Dedifferentiated amniotic fluid mesenchymal stem cell (primary cell): ENCODE measurements at regions not wholly inside any gene's neighbourhood (a gene's known extent, or its start where the extent isn't known, plus 50 kb on each side); places are given as distances from the start of the nearest gene placed in this dataset.
"Not testable (repeated sequence)": the region's sequence is repeated elsewhere in the genome, so short reads cannot be mapped to it uniquely, and the experiment has no call there.

ENCODE experiments used
- DNase-seq: peaks from one replicate; pipeline ENCODE4 v3.0.0-alpha.2; 2016; ENCODE audit errors: extremely low spot score

DNA sequence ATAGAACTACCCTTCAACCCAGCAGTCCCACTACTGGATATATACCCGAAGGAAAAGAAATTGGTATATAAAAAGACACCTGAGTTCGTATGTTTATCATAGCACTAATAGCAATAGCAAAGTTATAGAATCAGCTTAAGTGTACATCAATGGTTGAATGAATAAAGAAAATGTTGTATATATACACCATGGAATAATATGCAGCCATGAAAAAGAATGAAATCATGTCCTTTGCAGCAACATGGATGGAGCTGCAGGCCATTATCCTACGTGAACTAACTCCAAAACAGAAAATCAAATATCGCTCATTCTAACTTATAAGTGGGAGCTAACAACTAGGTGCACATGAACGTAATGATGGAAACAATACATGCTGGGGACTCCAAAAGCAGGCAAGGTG lies 143.5 kb upstream of the GK2 start:
- no peak for DNase-seq

DNA sequence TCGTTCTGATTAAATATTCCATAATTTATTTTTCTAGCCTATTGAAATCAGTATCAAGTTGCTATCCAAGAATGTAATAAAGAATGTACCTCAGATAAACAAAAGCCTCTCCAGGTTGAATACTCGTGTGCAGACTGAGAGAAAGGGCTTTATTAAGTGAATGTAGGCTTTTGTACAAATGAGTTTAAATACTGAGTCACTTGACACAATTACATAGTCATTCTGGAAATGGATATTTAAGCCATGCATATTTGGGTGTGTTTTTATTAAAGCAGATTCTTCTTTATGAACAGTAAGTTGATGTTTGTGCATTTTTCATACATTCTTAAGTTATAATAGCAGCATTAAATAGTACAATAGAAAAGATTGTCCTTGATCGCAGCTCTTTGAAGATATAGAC lies 139.8 kb upstream of the GK2 start:
- no peak for DNase-seq

DNA sequence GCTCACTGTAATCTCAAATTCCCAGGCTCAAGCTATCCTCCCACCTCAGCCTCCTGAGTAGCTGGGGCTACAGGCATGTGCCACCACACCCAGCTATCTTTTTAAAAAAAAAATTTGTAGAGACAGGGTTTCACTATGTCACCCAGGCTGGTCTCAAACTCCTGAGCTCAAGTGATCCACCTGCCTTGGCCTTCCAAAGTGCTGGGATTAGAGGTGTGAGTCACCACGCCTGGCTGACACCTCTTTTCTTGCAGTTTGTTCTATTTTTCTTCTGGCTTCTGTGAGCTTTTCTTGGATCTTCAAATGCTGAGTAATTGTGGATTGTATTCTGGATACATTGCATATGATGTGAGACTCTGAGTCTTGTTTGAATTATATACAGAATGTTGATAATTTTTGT lies 137.3 kb upstream of the GK2 start:
- not testable (repeated sequence) for DNase-seq

DNA sequence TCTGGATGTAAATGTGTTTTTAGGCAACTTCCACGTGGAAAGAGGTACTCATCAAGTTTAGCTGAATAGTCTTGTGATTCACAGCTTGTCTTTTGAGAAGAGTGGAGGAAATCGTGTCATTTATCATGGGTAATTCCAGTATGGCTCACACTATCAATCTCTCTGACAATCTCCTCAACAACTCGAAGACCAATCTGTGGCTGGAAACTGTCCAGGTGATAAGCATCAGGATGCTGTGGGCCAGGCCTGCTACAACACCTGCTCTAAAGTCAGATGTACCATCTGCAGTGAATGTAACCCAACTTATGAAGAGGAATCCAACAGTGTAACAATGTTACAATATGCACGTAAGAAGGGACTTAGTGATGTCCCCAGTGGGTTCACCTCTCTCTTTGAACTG lies 132.1 kb upstream of the GK2 start:
- DNase-seq: no peak

DNA sequence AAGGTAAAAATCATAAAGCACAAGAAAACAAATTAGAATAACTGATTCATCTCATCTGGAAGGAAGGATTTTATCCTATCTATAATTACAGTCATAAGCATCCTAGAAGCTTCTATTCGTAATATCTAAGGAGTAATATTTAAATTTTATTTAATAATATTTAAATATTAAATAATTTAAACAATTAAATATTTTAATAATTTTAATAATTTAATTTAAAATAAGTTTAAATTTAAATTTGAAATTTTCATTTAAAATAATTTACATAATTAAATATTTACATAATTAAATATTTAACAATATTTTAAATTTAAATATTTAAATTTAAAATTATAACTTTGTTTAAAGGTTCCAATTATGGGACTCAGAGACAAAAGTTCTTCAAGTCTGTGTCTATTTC lies 127.5 kb upstream of the GK2 start:
- no peak for DNase-seq

DNA sequence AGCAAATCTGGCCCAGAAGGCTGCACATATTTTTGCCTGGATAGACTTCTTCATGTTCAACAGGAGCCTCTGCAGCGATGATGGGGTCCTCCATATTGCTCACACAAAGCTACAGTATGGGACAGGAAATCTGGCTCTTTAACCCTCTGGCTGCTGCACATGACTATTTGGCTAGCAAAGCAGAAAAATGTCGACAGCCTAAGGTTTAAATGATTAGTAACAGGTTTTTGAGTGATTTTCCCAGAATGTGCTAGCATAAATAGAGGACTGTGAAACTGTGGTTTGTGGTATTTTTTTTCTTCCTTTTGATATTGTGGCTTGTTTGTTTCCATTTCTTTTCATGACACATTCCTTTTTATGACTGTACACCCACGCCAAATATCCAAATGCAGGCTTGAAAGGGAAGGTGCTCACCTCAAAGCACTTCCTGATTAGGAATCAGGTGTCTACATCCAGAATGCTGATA lies 120.2 kb upstream of the GK2 start:
- no peak for DNase-seq

DNA sequence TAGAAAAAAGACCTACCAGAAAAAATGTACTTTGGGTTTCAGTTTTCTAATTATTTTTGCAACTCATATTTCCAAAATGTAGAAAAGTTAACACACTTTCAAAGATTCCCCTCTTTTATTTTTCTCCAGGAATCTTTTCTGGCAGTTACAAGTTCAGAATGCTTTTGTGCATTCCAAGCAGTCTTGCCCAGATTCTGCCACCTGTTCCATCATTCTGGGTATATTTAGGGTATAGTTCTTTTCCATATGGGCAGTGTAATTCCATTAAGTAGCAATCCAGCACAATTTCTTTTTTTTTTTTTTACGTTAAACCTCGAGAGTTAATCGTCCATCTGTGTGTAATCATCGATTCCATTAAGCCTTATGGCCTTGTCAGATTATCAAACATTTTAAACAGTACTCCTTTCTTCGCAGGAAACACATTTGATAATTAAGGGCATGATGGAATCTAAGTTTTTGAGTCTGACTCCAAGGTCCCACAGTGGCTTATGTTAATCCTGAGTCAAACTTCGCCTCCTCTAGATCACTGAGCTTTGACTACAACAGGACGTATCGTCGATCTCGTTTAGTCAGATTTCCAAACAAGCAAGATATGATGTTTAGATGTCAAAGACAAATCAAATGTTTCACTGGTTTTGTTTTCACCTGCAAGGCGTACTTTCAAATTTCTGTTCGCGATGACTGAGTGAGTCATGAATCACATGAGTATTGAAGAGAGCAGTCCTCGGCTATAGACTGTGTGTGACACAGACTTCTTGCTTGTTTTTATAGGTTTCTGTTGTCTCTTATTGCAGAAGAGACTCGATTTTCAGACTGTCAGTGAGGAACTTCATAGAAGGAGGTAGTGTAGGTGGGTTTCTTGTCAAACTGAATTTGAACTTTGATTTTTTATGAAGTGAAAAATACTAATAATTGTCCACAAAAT lies 118.9 kb upstream of the GK2 start:
- no peak for DNase-seq

DNA sequence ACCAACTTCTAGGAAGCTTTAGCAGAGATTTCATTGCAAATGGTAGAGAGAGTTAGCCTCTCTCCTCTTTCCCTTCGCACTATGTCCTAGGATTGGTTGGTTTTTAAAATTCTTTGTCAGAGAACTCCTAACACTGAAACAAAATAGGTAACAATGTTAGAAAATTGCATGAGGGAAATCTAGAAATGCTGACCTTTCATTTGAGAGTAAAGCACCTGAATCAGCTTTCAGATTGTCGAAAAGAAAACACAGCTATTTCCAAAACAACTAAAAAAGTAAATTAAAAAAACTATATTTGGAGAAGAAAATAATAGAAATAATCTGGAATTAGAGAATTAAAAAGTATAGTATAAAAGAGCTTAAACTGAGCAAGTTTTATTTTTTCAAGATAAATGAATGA lies 108.1 kb upstream of the GK2 start:
- no peak for DNase-seq

DNA sequence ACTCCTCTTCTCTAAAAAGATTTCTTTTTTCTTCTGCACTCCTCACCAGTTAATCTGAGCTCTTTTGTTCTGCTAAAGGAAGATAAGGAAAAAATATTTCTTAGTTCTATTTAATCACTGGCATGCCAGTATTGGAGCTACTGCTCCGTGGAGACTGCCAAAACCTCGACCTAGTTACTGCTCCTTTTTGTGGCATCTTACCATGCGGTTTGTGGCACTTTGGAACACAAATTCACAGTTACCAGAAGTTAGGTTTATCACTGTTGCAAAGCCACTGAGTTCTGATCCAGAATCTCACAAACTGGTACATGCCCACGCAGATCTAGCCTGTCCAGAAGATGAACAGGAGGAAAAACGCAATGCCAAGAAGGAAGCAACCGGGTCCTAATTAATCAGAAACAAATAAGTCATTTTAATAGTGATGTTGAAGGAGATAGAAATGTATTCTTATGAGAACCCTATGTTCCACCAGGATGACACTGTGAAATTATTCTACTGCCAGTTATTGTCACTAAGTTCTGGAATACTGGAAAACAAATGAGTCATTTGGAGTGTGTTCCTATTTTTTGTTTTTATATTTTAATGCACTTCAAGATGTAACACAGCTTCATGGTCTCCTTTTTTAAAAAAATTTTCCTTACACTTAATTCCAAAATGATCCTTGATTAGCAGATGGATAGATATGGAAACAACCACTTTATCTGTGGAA lies 106.7 kb upstream of the GK2 start:
- DNase-seq: no peak

DNA sequence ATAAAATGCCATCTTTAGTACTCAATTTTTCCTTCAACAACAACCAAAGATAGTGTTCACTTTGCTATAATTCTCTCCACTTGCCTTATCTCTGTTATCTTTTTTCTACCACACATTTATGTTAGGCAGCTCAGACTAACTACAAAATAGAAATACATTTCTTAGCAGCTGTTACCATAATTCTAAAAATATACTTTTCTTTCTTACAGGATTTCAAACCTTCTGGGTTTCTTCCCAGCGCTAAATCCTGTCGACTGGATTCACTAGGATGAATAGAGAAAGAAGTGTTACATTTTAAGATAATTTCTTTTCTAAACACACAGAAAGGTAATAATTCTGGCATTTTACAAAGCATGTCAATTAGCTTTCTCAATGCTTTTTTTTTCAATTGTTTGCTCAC lies 105.5 kb upstream of the GK2 start:
- no peak for DNase-seq

DNA sequence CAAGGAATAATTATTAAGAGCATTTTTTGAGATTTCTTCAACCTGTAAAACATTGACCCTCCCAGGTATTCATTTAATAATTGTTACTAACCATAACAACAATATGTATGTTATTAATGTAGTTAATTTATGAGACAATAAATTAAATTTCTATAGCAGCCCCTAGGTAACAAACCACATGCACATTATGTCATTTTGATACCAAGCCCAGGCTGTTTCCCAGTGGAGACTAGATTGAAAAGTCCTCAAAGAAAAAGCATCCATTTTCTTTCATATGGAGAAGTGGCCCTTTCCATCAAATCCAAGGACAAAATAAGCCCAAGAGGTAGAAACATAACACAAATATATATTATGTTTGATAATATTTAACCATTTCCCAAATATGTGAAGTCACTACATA lies 104.3 kb upstream of the GK2 start:
- DNase-seq: no peak

DNA sequence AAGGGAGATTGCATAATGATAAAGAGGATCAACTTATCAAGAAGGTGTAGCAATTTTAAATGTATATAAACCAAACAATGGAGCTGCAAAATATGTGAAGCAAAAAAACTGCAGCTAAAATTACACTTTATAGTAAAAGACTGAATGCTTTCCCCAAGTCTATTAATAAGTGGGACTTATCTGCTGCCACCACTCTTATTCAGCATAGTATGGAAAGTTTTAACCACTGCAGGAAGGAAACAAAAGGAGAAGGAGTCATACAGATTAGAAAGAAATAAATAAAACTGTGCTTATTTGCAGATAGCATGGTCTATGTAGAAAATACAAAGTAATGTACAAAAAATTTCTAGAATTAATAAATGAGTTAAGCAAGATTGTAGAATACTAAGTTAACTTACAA lies 94.1 kb upstream of the GK2 start:
- DNase-seq: no peak

DNA sequence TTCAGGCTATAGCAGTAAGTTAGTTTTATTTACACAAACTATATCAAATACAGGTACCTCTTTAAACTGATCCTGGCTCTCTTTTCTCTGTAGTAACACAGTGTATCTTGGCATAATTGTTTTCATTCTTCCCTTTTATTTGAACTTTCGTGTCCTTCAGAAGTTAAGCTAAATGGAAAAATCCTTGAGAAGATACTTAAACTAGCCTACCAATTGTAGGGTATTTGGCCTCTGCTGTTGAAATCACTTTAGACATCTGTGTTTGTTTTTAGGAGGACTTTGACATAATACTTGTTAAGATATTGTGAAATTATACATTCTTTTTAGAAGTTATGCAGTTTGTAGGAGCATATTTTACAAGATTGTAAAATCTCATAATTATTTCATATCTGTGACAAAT lies 90.3 kb upstream of the GK2 start:
- no peak for DNase-seq

DNA sequence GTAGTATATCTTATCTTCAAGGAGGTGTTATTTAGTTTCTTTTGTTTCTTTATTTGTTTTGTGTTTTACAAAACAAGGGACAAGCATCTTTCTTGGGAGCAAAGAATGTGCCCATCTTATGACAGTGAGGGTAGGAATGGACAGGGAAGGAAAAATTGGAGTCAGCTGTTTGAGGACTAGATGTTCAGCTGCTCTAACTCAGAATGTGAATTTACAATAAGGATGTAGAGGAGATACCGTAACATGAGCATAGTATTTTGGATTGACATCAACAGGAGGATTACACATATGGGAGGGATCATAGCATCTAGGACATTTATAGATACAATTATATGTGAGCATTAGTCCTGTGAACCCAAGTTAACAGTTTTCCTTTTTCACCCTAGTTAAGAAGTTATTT lies 89.0 kb upstream of the GK2 start:
- DNase-seq: no peak

DNA sequence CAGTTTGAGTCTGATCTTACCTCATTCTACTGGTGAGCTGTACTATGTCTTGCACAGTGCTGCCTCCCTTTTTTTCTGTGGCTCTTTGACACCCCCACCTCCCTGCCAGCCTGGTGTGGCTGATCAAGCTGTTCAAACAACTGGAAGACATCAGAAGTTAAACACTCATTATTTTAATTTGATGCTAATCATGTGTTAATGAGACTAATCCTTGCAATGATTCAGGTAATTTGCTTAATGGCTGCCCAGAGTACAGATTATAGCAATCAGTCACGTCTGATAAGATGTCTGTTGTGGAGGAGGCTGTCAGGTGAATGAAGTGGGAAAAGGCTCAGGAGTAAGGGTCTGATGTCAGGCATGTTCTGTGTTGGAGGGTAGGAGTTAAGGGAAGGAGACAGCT lies 87.4 kb upstream of the GK2 start:
- DNase-seq: no peak

DNA sequence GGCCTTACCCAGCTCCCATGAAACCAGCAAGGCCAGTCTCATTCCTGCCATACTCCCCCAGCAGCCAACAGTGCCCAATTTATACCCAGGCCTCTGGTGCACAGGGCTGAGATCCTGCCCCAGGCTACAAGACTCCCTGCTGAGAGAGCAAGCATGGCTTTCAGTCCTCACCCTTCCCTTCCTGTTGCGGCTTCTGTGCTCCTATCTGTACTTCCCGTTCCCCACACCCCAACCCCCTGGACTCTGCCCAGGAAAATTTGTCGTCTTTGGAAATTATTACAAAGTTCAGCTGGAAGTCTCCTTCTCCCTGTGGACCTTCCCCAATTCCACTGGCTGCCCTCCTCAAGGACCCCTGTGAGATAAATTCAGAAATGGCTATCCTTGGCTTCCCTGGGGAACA lies 84.1 kb upstream of the GK2 start:
- no peak for DNase-seq

DNA sequence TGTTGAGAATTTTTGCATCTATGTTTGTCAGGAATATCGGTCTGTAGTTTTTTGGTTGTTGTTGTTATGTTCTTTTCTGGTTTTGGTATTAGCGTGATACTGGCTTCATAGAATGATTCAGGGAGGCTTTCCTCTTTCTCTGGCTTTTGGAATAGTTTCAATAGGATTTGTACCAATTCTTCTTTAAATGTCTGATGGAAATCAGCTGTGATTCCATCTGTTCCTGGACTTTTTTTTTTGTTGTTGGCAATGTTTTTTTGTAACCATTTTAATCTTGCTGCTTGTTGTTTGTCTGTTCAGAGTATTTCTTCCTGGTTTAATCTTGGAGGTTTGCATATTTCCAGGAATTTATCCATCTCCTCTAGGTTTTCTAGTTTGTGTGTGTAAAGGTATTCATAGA lies 81.5 kb upstream of the GK2 start:
- DNase-seq: no peak

DNA sequence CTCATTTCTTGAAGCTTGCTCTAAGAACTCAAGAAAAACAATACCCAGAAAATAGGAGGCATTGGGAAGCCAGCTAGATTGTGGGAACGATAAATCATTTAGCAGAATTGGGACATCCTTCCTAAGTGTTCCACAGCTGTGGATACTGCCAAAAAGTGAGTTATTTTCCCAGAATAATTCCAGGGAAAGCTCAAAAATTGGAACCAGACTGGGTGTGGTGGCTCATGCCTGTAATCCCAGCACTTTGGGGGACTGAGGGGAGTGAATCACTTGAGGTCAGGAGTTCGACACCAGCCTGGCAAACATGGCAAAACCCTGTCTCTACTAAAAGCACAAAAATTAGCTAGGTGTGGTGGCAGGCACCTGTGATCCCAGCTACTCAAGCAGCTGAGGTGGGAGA lies 68.2 kb upstream of the GK2 start:
- no peak for DNase-seq

DNA sequence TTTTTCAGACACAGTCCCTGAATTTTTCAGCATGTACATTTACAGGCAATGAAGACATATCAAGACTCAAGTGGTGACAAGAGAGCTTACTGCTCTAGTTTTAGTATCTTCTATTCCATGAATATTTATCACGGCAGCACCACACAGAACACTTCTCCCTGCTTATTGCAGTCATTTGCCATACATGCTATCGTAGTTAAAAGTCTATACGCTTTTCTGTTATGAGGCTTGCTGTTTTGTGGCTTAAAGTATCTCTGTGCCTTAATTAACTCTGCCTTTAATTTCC lies 65.4 kb upstream of the GK2 start:
- no peak for DNase-seq

DNA sequence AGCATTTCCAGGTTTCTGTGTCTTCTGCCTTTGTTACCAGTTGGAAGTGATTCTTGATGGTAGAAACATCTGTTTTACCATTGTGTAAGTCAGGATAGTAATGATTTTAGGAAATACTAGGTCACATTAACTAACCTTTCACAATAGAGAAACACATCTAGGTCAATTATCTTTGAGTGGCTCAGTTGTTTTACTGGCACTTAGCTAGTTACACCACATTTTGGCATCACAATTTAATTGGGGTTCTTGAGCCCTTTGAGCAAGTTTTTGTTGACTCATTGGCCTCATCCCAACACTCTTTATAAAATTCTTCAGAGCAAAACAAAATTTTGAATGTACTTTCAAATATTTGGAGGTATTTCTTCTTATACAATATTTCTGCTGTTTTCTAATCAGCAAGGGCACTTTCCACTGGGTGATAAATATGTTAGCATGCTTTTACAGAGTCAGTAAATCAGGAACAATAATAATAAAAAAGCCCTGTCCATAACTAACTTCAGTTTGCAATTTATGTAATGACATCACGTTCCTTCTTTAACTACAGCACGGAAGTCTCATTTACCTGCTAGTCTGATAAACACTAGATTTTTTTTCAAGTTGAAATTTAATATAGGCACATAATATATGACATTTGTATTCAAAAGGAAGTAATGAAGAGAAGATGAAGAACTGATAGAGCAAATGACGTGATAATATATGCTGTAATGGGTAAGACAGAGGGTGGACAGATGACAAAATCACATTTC lies 64.8 kb upstream of the GK2 start:
- no peak for DNase-seq

DNA sequence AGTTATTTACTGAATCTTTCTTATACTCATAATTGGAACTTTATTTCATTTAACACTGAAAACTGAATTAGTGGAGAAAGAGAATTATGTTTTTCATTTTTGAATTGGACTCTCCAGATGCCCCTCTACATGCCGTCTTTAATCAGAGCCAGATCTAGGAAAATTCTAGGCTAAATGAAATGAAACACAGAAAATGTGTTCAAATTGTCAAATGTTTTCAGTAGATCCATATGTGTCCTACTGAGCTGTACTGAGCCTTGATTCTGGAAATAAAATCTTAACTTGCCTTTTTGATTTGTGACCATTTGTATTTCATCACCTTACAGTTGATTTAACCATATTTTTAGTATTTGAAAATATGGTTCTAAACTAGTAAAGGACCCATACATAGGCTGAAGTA lies 64.0 kb upstream of the GK2 start:
- no peak for DNase-seq

DNA sequence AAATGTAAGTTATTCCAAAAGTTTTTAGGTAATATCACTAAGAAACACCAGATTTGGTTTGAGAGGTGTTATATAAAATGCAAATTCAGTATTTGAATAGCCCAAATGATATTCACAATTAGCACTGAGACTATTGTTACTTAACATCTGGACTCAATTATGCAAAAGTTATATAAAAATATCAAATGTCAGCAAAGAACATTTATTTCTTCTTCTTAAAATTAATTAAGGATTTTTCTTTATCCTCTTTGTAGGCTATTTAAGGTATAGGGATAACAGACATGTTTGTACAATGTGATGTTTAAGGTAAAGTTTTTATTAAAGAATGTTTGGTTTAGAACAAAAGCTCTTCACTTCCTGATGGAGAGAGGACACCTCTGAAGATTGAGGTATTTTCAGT lies 63.3 kb upstream of the GK2 start:
- no peak for DNase-seq
